H9 (cell line): ENCODE measurements at regions not wholly inside any gene's neighbourhood (a gene's known extent, or its start where the extent isn't known, plus 50 kb on each side); places are given as distances from the start of the nearest gene placed in this dataset.

Experiments
- DNase-seq: peaks from one replicate; pipeline ENCODE4 v3.0.0-alpha.2; 2017
- H2AFZ ChIP-seq: one replicate; pipeline ENCODE4 v1.6.1; 2013; ENCODE audit warnings: mild to moderate bottlenecking, low read length, control low read depth, moderate library complexity
- H2AK5ac ChIP-seq: 2 replicates; pipeline ENCODE4 v1.6.1; 2013; ENCODE audit warnings: low read length, control low read depth, mixed read lengths; ENCODE audit not compliant: insufficient read length
- H2BK120ac ChIP-seq: one replicate; pipeline ENCODE4 v1.6.1; 2013; ENCODE audit warnings: low read depth, mild to moderate bottlenecking, low read length, control low read depth, inconsistent platforms; ENCODE audit not compliant: poor library complexity, severe bottlenecking
- H2BK12ac ChIP-seq: 2 replicates; pipeline ENCODE4 v1.6.1; 2013; ENCODE audit warnings: low read length, control low read depth, mixed read lengths, low read depth; ENCODE audit not compliant: insufficient read length
- H2BK15ac ChIP-seq: 2 replicates; pipeline ENCODE4 v1.6.1; 2013; ENCODE audit warnings: low read depth, low read length, control low read depth
- H2BK20ac ChIP-seq: one replicate; pipeline ENCODE4 v1.6.1; 2013; ENCODE audit warnings: low read depth, mild to moderate bottlenecking, low read length, control low read depth, inconsistent platforms; ENCODE audit not compliant: poor library complexity, severe bottlenecking
- H2BK5ac ChIP-seq: 2 replicates; pipeline ENCODE4 v1.6.1; 2013; ENCODE audit warnings: low read length, control low read depth, mixed read lengths; ENCODE audit not compliant: insufficient read length
- H3K14ac ChIP-seq: 2 replicates; pipeline ENCODE4 v1.6.1; 2013; ENCODE audit warnings: low read length, control low read depth; ENCODE audit not compliant: insufficient read depth
- H3K18ac ChIP-seq: 2 replicates; pipeline ENCODE4 v1.6.1; 2013; ENCODE audit warnings: low read depth, mild to moderate bottlenecking, mixed read lengths, low read length, control low read depth; ENCODE audit not compliant: insufficient read length
- H3K23ac ChIP-seq: 2 replicates; pipeline ENCODE4 v1.6.1; 2013; ENCODE audit warnings: low read length, control low read depth, mixed read lengths, low read depth; ENCODE audit not compliant: insufficient read length
- H3K23me2 ChIP-seq: 2 replicates; pipeline ENCODE4 v1.6.1; 2013; ENCODE audit warnings: low read depth, mild to moderate bottlenecking, mixed read lengths, low read length, control low read depth; ENCODE audit not compliant: insufficient read length, poor library complexity, severe bottlenecking
- H3K27ac ChIP-seq: 2 replicates; pipeline ENCODE4 v1.5.1; 2013; ENCODE audit warnings: low read length, control low read depth, mixed read lengths, low read depth; ENCODE audit not compliant: insufficient read length
- H3K27me3 ChIP-seq: 2 replicates; pipeline ENCODE4 v1.6.1; 2013; ENCODE audit warnings: low read length, control low read depth, inconsistent platforms; ENCODE audit not compliant: insufficient read depth
- H3K4ac ChIP-seq: 2 replicates; pipeline ENCODE4 v1.6.1; 2013; ENCODE audit warnings: low read depth, mild to moderate bottlenecking, control low read depth, inconsistent platforms, low read length, moderate library complexity
- H3K4me1 ChIP-seq: 2 replicates; pipeline ENCODE4 v1.6.1; 2013; ENCODE audit warnings: low read length, control low read depth, inconsistent platforms; ENCODE audit not compliant: insufficient read depth
- H3K4me2 ChIP-seq: 2 replicates; pipeline ENCODE4 v1.6.1; 2013; ENCODE audit warnings: low read length, control low read depth, mixed read lengths; ENCODE audit not compliant: insufficient read length, insufficient read depth
- H3K56ac ChIP-seq: 2 replicates; pipeline ENCODE4 v1.6.1; 2013; ENCODE audit warnings: low read depth, mild to moderate bottlenecking, mixed read lengths, low read length, control low read depth; ENCODE audit not compliant: insufficient read length
- H3K79me1 ChIP-seq: 2 replicates; pipeline ENCODE4 v1.6.1; 2013; ENCODE audit warnings: low read depth, mild to moderate bottlenecking, moderate library complexity, low read length, control low read depth, inconsistent platforms; ENCODE audit not compliant: insufficient read depth, poor library complexity, severe bottlenecking
- H3K79me2 ChIP-seq: 2 replicates; pipeline ENCODE4 v1.6.1; 2013; ENCODE audit warnings: low read length, control low read depth, inconsistent platforms; ENCODE audit not compliant: insufficient read depth
- H3K9ac ChIP-seq: 2 replicates; pipeline ENCODE4 v1.6.1; 2013; ENCODE audit warnings: low read length, control low read depth, mixed read lengths; ENCODE audit not compliant: insufficient read length; ENCODE audit errors: extremely low read depth
- H3K9me3 ChIP-seq: one replicate; pipeline ENCODE4 v1.6.1; 2013; ENCODE audit warnings: low read depth, low read length, inconsistent platforms; ENCODE audit not compliant: control insufficient read depth
- H3T11ph ChIP-seq: one replicate; pipeline ENCODE4 v1.6.1; 2013; ENCODE audit warnings: mild to moderate bottlenecking, low read length, control low read depth, inconsistent platforms
- H4K20me1 ChIP-seq: one replicate; pipeline ENCODE4 v1.6.1; 2013; ENCODE audit not compliant: control insufficient read depth, insufficient read length, insufficient read depth
- H4K5ac ChIP-seq: 2 replicates; pipeline ENCODE4 v1.6.1; 2013; ENCODE audit warnings: low read depth, mild to moderate bottlenecking, mixed read lengths, low read length, control low read depth; ENCODE audit not compliant: insufficient read length
- H4K8ac ChIP-seq: replicated peaks from 2 replicates; pipeline ENCODE4 v1.6.1; 2013; ENCODE audit warnings: low read length, control low read depth, mixed read lengths, low read depth; ENCODE audit not compliant: insufficient read length
- H4K91ac ChIP-seq: 2 replicates; pipeline ENCODE4 v1.6.1; 2013; ENCODE audit warnings: low read depth, mild to moderate bottlenecking, moderate library complexity, mixed read lengths, low read length, control low read depth; ENCODE audit not compliant: insufficient read length
- H3K27ac Mint-ChIP-seq, 3 experiments: 2 replicates in 2 of 3; 3 replicates in 1 of 3; pipeline ENCODE4 v1.8.0; 2020 to 2021; ENCODE audit warnings: mixed read lengths in 3 of 3, mild to moderate bottlenecking in 1 of 3, moderate library complexity in 1 of 3
- H3K27me3 Mint-ChIP-seq: 2 replicates; pipeline ENCODE4 v1.8.0; 2021; ENCODE audit warnings: low read depth, mild to moderate bottlenecking, moderate library complexity, mixed read lengths
- H3K36me3 Mint-ChIP-seq, 3 experiments: 2 replicates in 2 of 3; 3 replicates in 1 of 3; pipeline ENCODE4 v1.8.0; 2020 to 2021; ENCODE audit warnings: low read depth in 3 of 3, mixed read lengths in 3 of 3; ENCODE audit not compliant: insufficient read depth in 1 of 3
- H3K4me1 Mint-ChIP-seq, 2 experiments: 2 replicates each; pipeline ENCODE4 v1.8.0; 2020; ENCODE audit warnings: mixed read lengths in 2 of 2
- H3K4me3 Mint-ChIP-seq, 2 experiments: 2 replicates in 1 of 2; 3 replicates in 1 of 2; pipeline ENCODE4 v1.8.0; 2020 to 2021; ENCODE audit warnings: mild to moderate bottlenecking in 2 of 2, mixed read lengths in 2 of 2, moderate library complexity in 1 of 2
- H3K9me3 Mint-ChIP-seq, 2 experiments: 2 replicates in 1 of 2; 3 replicates in 1 of 2; pipeline ENCODE4 v1.8.0; 2020; ENCODE audit warnings: mild to moderate bottlenecking in 2 of 2, mixed read lengths in 2 of 2, moderate library complexity in 1 of 2
- CTCF ChIP-seq: fragments of 200-600 bp; sonication (generic); conservative IDR thresholded peaks from 3 replicates; pipeline ENCODE4 v1.8.0; 2021; ENCODE audit warnings: antibody characterized with exemption, mild to moderate bottlenecking

GRCh38 chr4:53921856-53922255 is 142.5 kb downstream of the CHIC2 start:
- no peak overlapping the region for H3K56ac ChIP-seq

More at GRCh38 chr4:53921856-53922255, 142.5 kb downstream of the CHIC2 start:
- no peaks in the 10 kb centered on the region for H3K36me3 Mint-ChIP-seq
- no peak overlapping the region for H2BK20ac ChIP-seq
- H3K27me3 Mint-ChIP-seq: peaks cover 14% of the 10 kb centered on the region
- H2BK5ac ChIP-seq: no peak overlapping the region
- H3K23me2 ChIP-seq: no peaks in the 10 kb centered on the region
- no peak overlapping the region for H3K18ac ChIP-seq
- H3K4me3 Mint-ChIP-seq: no peak overlapping the region
- H2AK5ac ChIP-seq: no peak overlapping the region
- H2AFZ ChIP-seq: no peak overlapping the region
- H2BK120ac ChIP-seq: no peak overlapping the region
- peaks cover 15 to 24% of the 10 kb centered on the region in 2 experiments for H3K4me1 Mint-ChIP-seq
- H3K9ac ChIP-seq: no peak overlapping the region
- H3K79me1 ChIP-seq: no peaks in the 10 kb centered on the region
- H4K20me1 ChIP-seq: no peaks in the 10 kb centered on the region
- H2BK15ac ChIP-seq: no peak overlapping the region
- H3K79me2 ChIP-seq: no peaks in the 10 kb centered on the region
- H4K91ac ChIP-seq: no peak overlapping the region
- no peak overlapping the region for H3K4ac ChIP-seq
- no peaks in the 10 kb centered on the region for H3K9me3 Mint-ChIP-seq
- no peak overlapping the region for H4K5ac ChIP-seq
- H4K8ac ChIP-seq: no peak overlapping the region
- peaks cover 4% of the 10 kb centered on the region; the same call in 1 of the 2 replicates for H3K4me1 ChIP-seq
- H3K23ac ChIP-seq: no peak overlapping the region
- H3K14ac ChIP-seq: no peak overlapping the region
- no peak overlapping the region for H3K27ac Mint-ChIP-seq
- no peaks in the 10 kb centered on the region for H3K27me3 ChIP-seq
- H3K9me3 ChIP-seq: no peaks in the 10 kb centered on the region
- H2BK12ac ChIP-seq: no peak overlapping the region
- no peak overlapping the region for H3K27ac ChIP-seq
- no peak for TF ChIP-seq CTCF
- DNase-seq: no peak
- H3T11ph ChIP-seq: no peak overlapping the region
- no peak overlapping the region for H3K4me2 ChIP-seq
